ENCODE measurements at regions not wholly inside any gene's neighbourhood (a gene's known extent, or its start where the extent isn't known, plus 50 kb on each side); places are given as distances from the start of the nearest gene placed in this dataset.

DNA sequence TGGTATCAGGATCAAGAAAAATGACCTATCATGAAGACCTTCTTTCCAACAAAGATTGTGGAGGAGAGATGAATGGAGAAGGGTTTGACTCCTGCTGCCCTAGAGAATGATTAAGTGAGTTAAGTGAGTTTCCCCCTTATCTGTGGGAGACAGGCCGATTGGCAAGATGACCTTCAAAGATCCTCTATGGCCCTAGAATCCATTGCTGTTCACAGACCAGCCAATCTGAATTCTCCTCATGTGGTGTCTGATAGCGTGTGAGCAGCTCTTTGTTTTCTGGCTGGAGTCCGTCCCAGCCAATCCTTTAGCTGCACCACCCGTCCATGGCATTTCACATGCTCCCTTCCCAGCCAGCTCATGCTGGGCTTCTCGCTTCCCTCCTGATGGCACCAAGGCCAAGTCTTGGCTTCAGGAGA lies 79.4 kb downstream of the MARCHF4 start:
- no TSS peak for BruUV-seq (replicated peaks)
- Histone ChIP-seq H3K27ac (ENCODE audit: low read length) (no peak overlapping the region), H3K9me3 (ENCODE audit: control insufficient read depth, insufficient read depth, low read depth, low read length) (no peaks in the 10 kb centered on the region), H3K4me1 (ENCODE audit: control insufficient read depth, insufficient read depth, low read length) (no peaks in the 10 kb centered on the region), H3K27me3 (ENCODE audit: control insufficient read depth, insufficient read depth, low read length) (0 out of 2 replicates have a peak, but pooled peaks cover 3% of the 10 kb centered on the region), H3K4me3 (ENCODE audit: low read depth in 2 of 2, low read length in 2 of 2) (no peak overlapping the region), H3K36me3 (ENCODE audit: control insufficient read depth, insufficient read depth, low read length) (no peaks in the 10 kb centered on the region)
- in situ Hi-C loops (cut with HindIII; ENCODE audit: low pct_unique_long_range_greater_than_20kb, low sequenced_read_pairs) (no loop called here), intact Hi-C loops (cut with micrococcal nuclease; ENCODE audit: unreplicated experiment) (no loop called here)
- ATAC-seq (no peak), DNase-seq (ENCODE audit: low read depth, low spot score) (no peak)
- ChIA-PET CTCF (no interaction called here), POLR2A (no interaction called here)
- TF ChIP-seq, protein P1, sequence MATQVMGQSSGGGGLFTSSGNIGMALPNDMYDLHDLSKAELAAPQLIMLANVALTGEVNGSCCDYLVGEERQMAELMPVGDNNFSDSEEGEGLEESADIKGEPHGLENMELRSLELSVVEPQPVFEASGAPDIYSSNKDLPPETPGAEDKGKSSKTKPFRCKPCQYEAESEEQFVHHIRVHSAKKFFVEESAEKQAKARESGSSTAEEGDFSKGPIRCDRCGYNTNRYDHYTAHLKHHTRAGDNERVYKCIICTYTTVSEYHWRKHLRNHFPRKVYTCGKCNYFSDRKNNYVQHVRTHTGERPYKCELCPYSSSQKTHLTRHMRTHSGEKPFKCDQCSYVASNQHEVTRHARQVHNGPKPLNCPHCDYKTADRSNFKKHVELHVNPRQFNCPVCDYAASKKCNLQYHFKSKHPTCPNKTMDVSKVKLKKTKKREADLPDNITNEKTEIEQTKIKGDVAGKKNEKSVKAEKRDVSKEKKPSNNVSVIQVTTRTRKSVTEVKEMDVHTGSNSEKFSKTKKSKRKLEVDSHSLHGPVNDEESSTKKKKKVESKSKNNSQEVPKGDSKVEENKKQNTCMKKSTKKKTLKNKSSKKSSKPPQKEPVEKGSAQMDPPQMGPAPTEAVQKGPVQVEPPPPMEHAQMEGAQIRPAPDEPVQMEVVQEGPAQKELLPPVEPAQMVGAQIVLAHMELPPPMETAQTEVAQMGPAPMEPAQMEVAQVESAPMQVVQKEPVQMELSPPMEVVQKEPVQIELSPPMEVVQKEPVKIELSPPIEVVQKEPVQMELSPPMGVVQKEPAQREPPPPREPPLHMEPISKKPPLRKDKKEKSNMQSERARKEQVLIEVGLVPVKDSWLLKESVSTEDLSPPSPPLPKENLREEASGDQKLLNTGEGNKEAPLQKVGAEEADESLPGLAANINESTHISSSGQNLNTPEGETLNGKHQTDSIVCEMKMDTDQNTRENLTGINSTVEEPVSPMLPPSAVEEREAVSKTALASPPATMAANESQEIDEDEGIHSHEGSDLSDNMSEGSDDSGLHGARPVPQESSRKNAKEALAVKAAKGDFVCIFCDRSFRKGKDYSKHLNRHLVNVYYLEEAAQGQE (IDR thresholded peaks at IDR 0.05; ENCODE audit: insufficient read depth in 1 of 2, low read depth in 2 of 2, low read length in 1 of 2), result no peak
- TF ChIP-seq TCF7L2 (IDR thresholded peaks at IDR 0.05; ENCODE audit: low read depth, low read length) (no peak), POLR2AphosphoS5 (IDR thresholded peaks at IDR 0.05; ENCODE audit: low read depth, low read length) (no peak), SIN3A (IDR thresholded peaks at IDR 0.05; ENCODE audit: borderline replicate concordance, insufficient read depth, low read depth, low read length) (no peak)
- TF ChIP-seq, protein P2, sequence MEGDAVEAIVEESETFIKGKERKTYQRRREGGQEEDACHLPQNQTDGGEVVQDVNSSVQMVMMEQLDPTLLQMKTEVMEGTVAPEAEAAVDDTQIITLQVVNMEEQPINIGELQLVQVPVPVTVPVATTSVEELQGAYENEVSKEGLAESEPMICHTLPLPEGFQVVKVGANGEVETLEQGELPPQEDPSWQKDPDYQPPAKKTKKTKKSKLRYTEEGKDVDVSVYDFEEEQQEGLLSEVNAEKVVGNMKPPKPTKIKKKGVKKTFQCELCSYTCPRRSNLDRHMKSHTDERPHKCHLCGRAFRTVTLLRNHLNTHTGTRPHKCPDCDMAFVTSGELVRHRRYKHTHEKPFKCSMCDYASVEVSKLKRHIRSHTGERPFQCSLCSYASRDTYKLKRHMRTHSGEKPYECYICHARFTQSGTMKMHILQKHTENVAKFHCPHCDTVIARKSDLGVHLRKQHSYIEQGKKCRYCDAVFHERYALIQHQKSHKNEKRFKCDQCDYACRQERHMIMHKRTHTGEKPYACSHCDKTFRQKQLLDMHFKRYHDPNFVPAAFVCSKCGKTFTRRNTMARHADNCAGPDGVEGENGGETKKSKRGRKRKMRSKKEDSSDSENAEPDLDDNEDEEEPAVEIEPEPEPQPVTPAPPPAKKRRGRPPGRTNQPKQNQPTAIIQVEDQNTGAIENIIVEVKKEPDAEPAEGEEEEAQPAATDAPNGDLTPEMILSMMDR (IDR thresholded peaks at IDR 0.05), result no peak

DNA sequence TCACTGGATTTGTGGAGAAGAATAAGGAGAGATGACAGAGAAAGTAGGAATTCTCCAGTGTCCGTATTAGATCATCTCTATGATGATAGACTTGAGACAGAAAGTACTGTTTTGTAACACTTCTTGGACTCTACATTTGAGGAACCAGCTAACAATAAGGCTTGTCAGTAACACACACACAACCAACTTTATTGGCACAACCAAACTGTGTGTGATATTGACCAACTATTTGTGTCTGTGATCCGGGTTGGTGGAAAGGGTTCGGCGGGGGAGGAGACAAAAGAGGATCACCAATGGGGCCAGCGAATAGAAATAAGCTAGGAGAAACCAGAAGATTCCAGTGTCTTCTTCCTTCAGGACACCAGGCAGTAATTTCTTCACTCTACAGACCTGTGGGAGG lies 79.8 kb downstream of the MARCHF4 start:
- ChIA-PET CTCF (no interaction called here), POLR2A (no interaction called here)
- Histone ChIP-seq H3K27ac (ENCODE audit: low read length) (no peak overlapping the region), H3K4me1 (ENCODE audit: control insufficient read depth, insufficient read depth, low read length) (no peaks in the 10 kb centered on the region), H3K27me3 (ENCODE audit: control insufficient read depth, insufficient read depth, low read length) (0 out of 2 replicates have a peak, but pooled peaks cover 3% of the 10 kb centered on the region), H3K4me3 (ENCODE audit: low read depth in 2 of 2, low read length in 2 of 2) (no peak overlapping the region), H3K9me3 (ENCODE audit: control insufficient read depth, insufficient read depth, low read depth, low read length) (no peaks in the 10 kb centered on the region), H3K36me3 (ENCODE audit: control insufficient read depth, insufficient read depth, low read length) (no peaks in the 10 kb centered on the region)
- in situ Hi-C loops (cut with HindIII; ENCODE audit: low pct_unique_long_range_greater_than_20kb, low sequenced_read_pairs) (no loop called here), intact Hi-C loops (cut with micrococcal nuclease; ENCODE audit: unreplicated experiment) (no loop called here)
- no TSS peak for BruUV-seq (replicated peaks)
- ATAC-seq, result no peak
- DNase-seq (ENCODE audit: low read depth, low spot score), result no peak
- no peak for TF ChIP-seq SIN3A (IDR thresholded peaks at IDR 0.05; ENCODE audit: borderline replicate concordance, insufficient read depth, low read depth, low read length)
- TF ChIP-seq, protein P1 (IDR thresholded peaks at IDR 0.05; ENCODE audit: insufficient read depth in 1 of 2, low read depth in 2 of 2, low read length in 1 of 2), result no peak
- TF ChIP-seq, protein P2 (IDR thresholded peaks at IDR 0.05), result no peak
- no peak for TF ChIP-seq TCF7L2 (IDR thresholded peaks at IDR 0.05; ENCODE audit: low read depth, low read length)
- TF ChIP-seq POLR2AphosphoS5 (IDR thresholded peaks at IDR 0.05; ENCODE audit: low read depth, low read length), result no peak
